ENCODE measurements at regions not wholly inside any gene's neighbourhood (a gene's known extent, or its start where the extent isn't known, plus 50 kb on each side); places are given as distances from the start of the nearest gene placed in this dataset.

- TF ChIP-seq CHD1 (IDR thresholded peaks at IDR 0.05; ENCODE audit: low read depth, low read length) (no peak), RCOR1 (IDR thresholded peaks at IDR 0.05; ENCODE audit: insufficient replicate concordance, low read length) (no peak)
These were observed 78.1 kb downstream of the IER5 start (continued) for GRCh38 chr1:181166377-181167196.

- Histone ChIP-seq H2AK5ac (ENCODE audit: low read depth, low read length) (no peak overlapping the region), H2BK20ac (ENCODE audit: low read depth, low read length) (no peak overlapping the region), H3K14ac (replicated peaks; ENCODE audit: low read depth, low read length) (no peak overlapping the region), H4K8ac (ENCODE audit: low read depth in 2 of 2, low read length in 2 of 2) (no peak overlapping the region), H2BK120ac (ENCODE audit: low read depth, low read length) (no peak overlapping the region), H3K4me1 (ENCODE audit: control insufficient read depth, insufficient read depth, low read length) (no peaks in the 10 kb centered on the region), H2BK5ac (ENCODE audit: low read depth, low read length, poor library complexity, severe bottlenecking) (no peak overlapping the region), H3K18ac (ENCODE audit: low read depth, low read length) (no peak overlapping the region), H4K5ac (ENCODE audit: low read depth, low read length) (no peak overlapping the region), H2AK9ac (replicated peaks; ENCODE audit: low read depth, low read length, poor library complexity) (no peak overlapping the region), H3K9ac (ENCODE audit: low read depth, low read length) (no peak overlapping the region), H3K56ac (ENCODE audit: extremely low read depth, insufficient read depth, low read length) (no peak overlapping the region), H3K27me3 (ENCODE audit: control insufficient read depth, insufficient read depth, low read length) (peaks cover 10% of the 10 kb centered on the region; the same call in 1 of the 2 replicates), H3K4ac (ENCODE audit: low read depth, low read length) (no peak overlapping the region), H3K27ac (ENCODE audit: insufficient read depth, low read length) (no peak overlapping the region), H3K4me3 (ENCODE audit: insufficient read depth, low read depth, low read length) (no peak overlapping the region), H3K4me2 (ENCODE audit: low read depth, low read length) (no peak overlapping the region), H3K9me1 (ENCODE audit: insufficient read depth, low read length) (no peaks in the 10 kb centered on the region), H3K36me3 (ENCODE audit: control insufficient read depth, insufficient read depth, low read length) (no peaks in the 10 kb centered on the region), H4K91ac (ENCODE audit: insufficient read depth, low read depth, low read length) (no peak overlapping the region), H3K9me3 (ENCODE audit: control insufficient read depth, insufficient read depth, low read length) (peaks cover 8% of the 10 kb centered on the region), H2BK15ac (ENCODE audit: low read depth, low read length) (no peak overlapping the region), H3K79me1 (ENCODE audit: low read depth in 1 of 2, low read length in 2 of 2) (no peaks in the 10 kb centered on the region), H4K20me1 (ENCODE audit: insufficient read depth, low read length) (no peaks in the 10 kb centered on the region), H2AFZ (replicated peaks; ENCODE audit: low read length, poor library complexity) (no peak overlapping the region), H3K23ac (ENCODE audit: low read depth, low read length) (no peak overlapping the region)
- no peak for ATAC-seq (ENCODE audit: low read depth)
- no peak for DNase-seq
- POLR2A ChIA-PET (ENCODE audit: unreplicated experiment) = interaction anchor here (0.6 kb wide), 1 partner anchor 18 kb away, joined by 3 read pairs; no protein-coding TSS in a partner anchor
- intact Hi-C loops (cut with micrococcal nuclease) (loop anchor here (5.0 kb wide), 2 partner anchors 537 to 637 kb away; partner anchors contain the start of gene XPR1), in situ Hi-C loops (cut with MboI; ENCODE audit: low sequenced_read_pairs) (loop anchor here (25.0 kb wide), 1 partner anchor 907 kb away; no protein-coding TSS in a partner anchor), dilution Hi-C loops (cut with HindIII; ENCODE audit: low sequenced_read_pairs, unreplicated experiment) (no loop called here)
- CTCF ChIA-PET = no interaction called here
- no TSS peak for BruUV-seq (replicated peaks)
- WGBS, 2 experiments (ENCODE audit: extremely low coverage in 2 of 2, insufficient read length in 1 of 2) = no CpG with 5 or more reads among the region's 8 CpGs
- no peak for TF ChIP-seq NFE2L2 (IDR thresholded peaks at IDR 0.05; ENCODE audit: low read depth, low read length)
- TF ChIP-seq USF2 (IDR thresholded peaks at IDR 0.05; ENCODE audit: low read depth, low read length) = no peak
These were observed 80.9 kb downstream of the IER5 start for GRCh38 chr1:181169281-181169865.

Data from IMR-90 (cell line).